ENCODE measurements at regions not wholly inside any gene's neighbourhood (a gene's known extent, or its start where the extent isn't known, plus 50 kb on each side); places are given as distances from the start of the nearest gene placed in this dataset.

DNA sequence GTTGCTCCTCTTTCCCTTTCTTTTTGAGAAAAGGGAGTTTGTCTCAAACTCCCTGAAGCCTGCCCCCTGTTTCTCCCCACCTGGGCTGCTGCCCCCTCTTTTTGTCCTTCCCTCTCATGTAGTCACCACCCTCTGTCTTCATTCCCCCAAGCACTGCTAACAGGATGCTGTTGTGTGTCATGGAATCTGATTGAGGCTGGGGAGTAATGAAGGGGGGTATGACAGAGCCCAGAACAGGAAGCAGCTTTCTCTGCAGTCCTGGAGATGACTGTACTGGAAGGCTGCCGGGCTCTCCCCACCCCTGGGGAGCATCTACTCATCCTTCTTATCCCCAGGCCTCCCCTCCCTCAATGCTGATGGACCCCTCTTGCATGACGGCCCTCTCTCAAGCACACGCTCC lies 181.6 kb downstream of the ABHD5 start:
- Histone ChIP-seq H3K27ac (replicated peaks) (no peak overlapping the region), H3K27me3 (ENCODE audit: insufficient read depth, poor library complexity, severe bottlenecking) (peaks cover 7% of the 10 kb centered on the region), H3K4me3 (replicated peaks; ENCODE audit: insufficient read depth, low read length) (no peak overlapping the region)
- no peak for DNase-seq (ENCODE audit: low read depth in 1 of 2, low spot score in 1 of 2)
- no peak for TF ChIP-seq GABPA (IDR thresholded peaks at IDR 0.05; ENCODE audit: low read depth)
- TF ChIP-seq POLR2AphosphoS5 (IDR thresholded peaks at IDR 0.05; ENCODE audit: low read depth), result no peak
- TF ChIP-seq, protein P1, sequence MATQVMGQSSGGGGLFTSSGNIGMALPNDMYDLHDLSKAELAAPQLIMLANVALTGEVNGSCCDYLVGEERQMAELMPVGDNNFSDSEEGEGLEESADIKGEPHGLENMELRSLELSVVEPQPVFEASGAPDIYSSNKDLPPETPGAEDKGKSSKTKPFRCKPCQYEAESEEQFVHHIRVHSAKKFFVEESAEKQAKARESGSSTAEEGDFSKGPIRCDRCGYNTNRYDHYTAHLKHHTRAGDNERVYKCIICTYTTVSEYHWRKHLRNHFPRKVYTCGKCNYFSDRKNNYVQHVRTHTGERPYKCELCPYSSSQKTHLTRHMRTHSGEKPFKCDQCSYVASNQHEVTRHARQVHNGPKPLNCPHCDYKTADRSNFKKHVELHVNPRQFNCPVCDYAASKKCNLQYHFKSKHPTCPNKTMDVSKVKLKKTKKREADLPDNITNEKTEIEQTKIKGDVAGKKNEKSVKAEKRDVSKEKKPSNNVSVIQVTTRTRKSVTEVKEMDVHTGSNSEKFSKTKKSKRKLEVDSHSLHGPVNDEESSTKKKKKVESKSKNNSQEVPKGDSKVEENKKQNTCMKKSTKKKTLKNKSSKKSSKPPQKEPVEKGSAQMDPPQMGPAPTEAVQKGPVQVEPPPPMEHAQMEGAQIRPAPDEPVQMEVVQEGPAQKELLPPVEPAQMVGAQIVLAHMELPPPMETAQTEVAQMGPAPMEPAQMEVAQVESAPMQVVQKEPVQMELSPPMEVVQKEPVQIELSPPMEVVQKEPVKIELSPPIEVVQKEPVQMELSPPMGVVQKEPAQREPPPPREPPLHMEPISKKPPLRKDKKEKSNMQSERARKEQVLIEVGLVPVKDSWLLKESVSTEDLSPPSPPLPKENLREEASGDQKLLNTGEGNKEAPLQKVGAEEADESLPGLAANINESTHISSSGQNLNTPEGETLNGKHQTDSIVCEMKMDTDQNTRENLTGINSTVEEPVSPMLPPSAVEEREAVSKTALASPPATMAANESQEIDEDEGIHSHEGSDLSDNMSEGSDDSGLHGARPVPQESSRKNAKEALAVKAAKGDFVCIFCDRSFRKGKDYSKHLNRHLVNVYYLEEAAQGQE (IDR thresholded peaks at IDR 0.05; ENCODE audit: insufficient replicate concordance, low read depth), result no peak
- no peak for TF ChIP-seq SPI1 (IDR thresholded peaks at IDR 0.05; ENCODE audit: borderline replicate concordance, low read depth)
- TF ChIP-seq, protein P2, sequence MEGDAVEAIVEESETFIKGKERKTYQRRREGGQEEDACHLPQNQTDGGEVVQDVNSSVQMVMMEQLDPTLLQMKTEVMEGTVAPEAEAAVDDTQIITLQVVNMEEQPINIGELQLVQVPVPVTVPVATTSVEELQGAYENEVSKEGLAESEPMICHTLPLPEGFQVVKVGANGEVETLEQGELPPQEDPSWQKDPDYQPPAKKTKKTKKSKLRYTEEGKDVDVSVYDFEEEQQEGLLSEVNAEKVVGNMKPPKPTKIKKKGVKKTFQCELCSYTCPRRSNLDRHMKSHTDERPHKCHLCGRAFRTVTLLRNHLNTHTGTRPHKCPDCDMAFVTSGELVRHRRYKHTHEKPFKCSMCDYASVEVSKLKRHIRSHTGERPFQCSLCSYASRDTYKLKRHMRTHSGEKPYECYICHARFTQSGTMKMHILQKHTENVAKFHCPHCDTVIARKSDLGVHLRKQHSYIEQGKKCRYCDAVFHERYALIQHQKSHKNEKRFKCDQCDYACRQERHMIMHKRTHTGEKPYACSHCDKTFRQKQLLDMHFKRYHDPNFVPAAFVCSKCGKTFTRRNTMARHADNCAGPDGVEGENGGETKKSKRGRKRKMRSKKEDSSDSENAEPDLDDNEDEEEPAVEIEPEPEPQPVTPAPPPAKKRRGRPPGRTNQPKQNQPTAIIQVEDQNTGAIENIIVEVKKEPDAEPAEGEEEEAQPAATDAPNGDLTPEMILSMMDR (IDR thresholded peaks at IDR 0.05; ENCODE audit: insufficient read depth, low read length), result no peak

DNA sequence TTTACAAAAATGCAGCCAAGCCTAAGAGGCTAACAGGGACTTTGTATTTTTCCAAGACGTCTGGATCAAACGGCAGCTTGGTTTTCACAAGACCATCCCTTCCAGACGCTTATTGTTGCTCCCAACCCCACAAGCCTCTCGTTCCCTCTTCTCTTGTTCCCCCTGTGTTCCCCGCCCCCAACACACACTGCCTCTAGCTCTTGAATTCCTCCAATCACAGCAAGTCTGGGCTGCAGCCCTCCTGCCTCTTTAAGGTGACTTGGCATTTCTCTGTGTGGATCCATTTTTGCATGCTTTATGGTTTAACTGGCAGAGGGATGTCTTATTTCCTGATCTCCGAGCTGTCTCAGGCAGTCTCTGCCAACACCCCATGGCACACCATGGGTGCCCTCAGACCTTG lies 182.2 kb downstream of the ABHD5 start:
- DNase-seq (ENCODE audit: low read depth in 1 of 2, low spot score in 1 of 2), result no peak
- H3K27ac ChIP-seq (replicated peaks), result no peak overlapping the region
- peaks cover 7% of the 10 kb centered on the region for H3K27me3 ChIP-seq (ENCODE audit: insufficient read depth, poor library complexity, severe bottlenecking)
- TF ChIP-seq, protein P2 (IDR thresholded peaks at IDR 0.05; ENCODE audit: insufficient read depth, low read length), result no peak
- TF ChIP-seq GABPA (IDR thresholded peaks at IDR 0.05; ENCODE audit: low read depth), result no peak
- TF ChIP-seq, protein P1 (IDR thresholded peaks at IDR 0.05; ENCODE audit: insufficient replicate concordance, low read depth), result no peak
- TF ChIP-seq POLR2AphosphoS5 (IDR thresholded peaks at IDR 0.05; ENCODE audit: low read depth), result no peak
- no peak for TF ChIP-seq SPI1 (IDR thresholded peaks at IDR 0.05; ENCODE audit: borderline replicate concordance, low read depth)
- H3K4me3 ChIP-seq (replicated peaks; ENCODE audit: insufficient read depth, low read length), result no peak overlapping the region

DNA sequence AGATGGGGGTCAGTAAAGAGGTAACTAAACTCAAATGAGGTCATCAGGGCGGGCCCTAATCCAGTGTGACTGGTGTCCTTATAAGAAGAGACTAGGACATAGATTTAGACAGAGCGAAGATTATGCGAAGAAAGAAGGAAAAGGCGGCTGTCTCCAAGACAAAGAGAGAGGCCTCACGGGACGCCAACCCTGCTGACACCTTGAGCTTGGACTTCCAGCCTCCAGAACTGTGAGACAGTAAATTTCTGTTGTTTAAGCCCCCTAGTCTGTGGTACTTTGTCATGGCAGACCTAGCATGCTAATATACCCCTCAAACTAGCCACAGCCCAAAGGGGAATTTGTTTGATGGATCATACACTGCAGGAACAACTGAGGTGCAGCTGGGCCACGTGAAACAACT lies 183.0 kb downstream of the ABHD5 start:
- DNase-seq (ENCODE audit: low read depth in 1 of 2, low spot score in 1 of 2), result no peak
- Histone ChIP-seq H3K27ac (replicated peaks) (no peak overlapping the region), H3K27me3 (ENCODE audit: insufficient read depth, poor library complexity, severe bottlenecking) (peaks cover 5% of the 10 kb centered on the region), H3K4me3 (replicated peaks; ENCODE audit: insufficient read depth, low read length) (no peak overlapping the region)
- TF ChIP-seq, protein P2 (IDR thresholded peaks at IDR 0.05; ENCODE audit: insufficient read depth, low read length), result no peak
- no peak for TF ChIP-seq SPI1 (IDR thresholded peaks at IDR 0.05; ENCODE audit: borderline replicate concordance, low read depth)
- no peak for TF ChIP-seq GABPA (IDR thresholded peaks at IDR 0.05; ENCODE audit: low read depth)
- TF ChIP-seq, protein P1 (IDR thresholded peaks at IDR 0.05; ENCODE audit: insufficient replicate concordance, low read depth), result no peak
- TF ChIP-seq POLR2AphosphoS5 (IDR thresholded peaks at IDR 0.05; ENCODE audit: low read depth), result no peak

Measured in HL-60 (cell line).